Endothelial cell (in vitro differentiated cells): ENCODE measurements at regions not wholly inside any gene's neighbourhood (a gene's known extent, or its start where the extent isn't known, plus 50 kb on each side); places are given as distances from the start of the nearest gene placed in this dataset.

ENCODE experiments used
- DNase-seq: peaks from one replicate; pipeline ENCODE4 v3.0.0; 2021; ENCODE audit warnings: low spot score
- H3K27ac Mint-ChIP-seq: one replicate; pipeline ENCODE4 v1.8.0; 2021; ENCODE audit warnings: mixed read lengths, inconsistent platforms; ENCODE audit not compliant: unreplicated experiment
- H3K27me3 Mint-ChIP-seq: one replicate; pipeline ENCODE4 v1.8.0; 2021; ENCODE audit warnings: mild to moderate bottlenecking, moderate library complexity, mixed read lengths, inconsistent platforms; ENCODE audit not compliant: unreplicated experiment
- H3K36me3 Mint-ChIP-seq: one replicate; pipeline ENCODE4 v1.8.0; 2021; ENCODE audit warnings: mild to moderate bottlenecking, low read depth, mixed read lengths, inconsistent platforms; ENCODE audit not compliant: unreplicated experiment
- H3K4me1 Mint-ChIP-seq: one replicate; pipeline ENCODE4 v1.8.0; 2021; ENCODE audit warnings: mild to moderate bottlenecking, mixed read lengths, inconsistent platforms; ENCODE audit not compliant: unreplicated experiment
- H3K4me3 Mint-ChIP-seq: one replicate; pipeline ENCODE4 v1.8.0; 2021; ENCODE audit warnings: mild to moderate bottlenecking, mixed read lengths, inconsistent platforms; ENCODE audit not compliant: unreplicated experiment
- H3K9me3 Mint-ChIP-seq: one replicate; pipeline ENCODE4 v1.8.0; 2021; ENCODE audit warnings: mixed read lengths, inconsistent platforms; ENCODE audit not compliant: unreplicated experiment
- CTCF ChIP-seq: fragments of 200-600 bp; sonication (generic); IDR thresholded peaks from one replicate; pipeline ENCODE4 v1.5.0; 2021; ENCODE audit warnings: antibody characterized with exemption; ENCODE audit not compliant: unreplicated experiment

DNA sequence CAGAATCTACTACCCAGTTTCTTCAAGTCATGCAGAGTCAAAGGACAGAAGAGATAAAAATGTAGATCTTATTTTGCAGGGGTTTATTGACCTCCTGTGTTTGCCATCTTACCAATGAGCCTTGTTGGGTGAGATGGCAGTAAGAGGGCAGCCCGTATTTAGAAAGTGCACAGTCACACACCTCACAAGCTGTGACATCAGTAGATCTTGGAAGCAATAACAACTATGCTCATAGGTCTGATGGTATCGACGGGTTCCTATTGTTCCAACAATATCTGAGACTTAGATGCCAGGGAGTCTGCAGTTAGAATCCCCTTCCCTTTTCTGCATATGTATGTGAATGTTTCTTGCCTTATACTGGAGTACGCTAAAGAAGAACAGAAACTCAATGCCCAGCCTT is 189.0 kb upstream of the DYRK2 start:
- H3K36me3 Mint-ChIP-seq: no peaks in the 10 kb centered on the region
- H3K4me3 Mint-ChIP-seq: no peak overlapping the region
- no peaks in the 10 kb centered on the region for H3K4me1 Mint-ChIP-seq
- no peaks in the 10 kb centered on the region for H3K27me3 Mint-ChIP-seq
- H3K9me3 Mint-ChIP-seq: no peaks in the 10 kb centered on the region
- H3K27ac Mint-ChIP-seq: no peak overlapping the region
- TF ChIP-seq CTCF: no peak
- no peak for DNase-seq

DNA sequence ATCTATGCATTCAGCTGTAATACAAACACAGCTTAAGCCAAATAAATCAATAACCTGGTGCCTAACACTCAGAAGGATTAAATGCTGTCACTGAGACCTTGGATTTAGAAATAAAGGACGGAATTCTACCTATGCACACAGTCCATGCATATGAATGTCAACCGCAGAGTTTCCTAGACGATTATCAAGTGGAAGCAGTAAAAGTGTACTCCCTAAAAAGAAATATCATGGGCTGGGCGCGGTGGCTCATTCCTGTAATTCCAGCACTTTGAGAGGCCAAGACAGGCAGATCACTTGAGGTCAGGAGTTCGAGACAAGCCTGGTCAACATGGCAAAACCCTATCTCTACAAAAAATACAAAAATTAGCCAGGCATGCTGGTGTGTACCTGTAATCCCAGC is 188.2 kb upstream of the DYRK2 start:
- no peaks in the 10 kb centered on the region for H3K27me3 Mint-ChIP-seq
- no peaks in the 10 kb centered on the region for H3K36me3 Mint-ChIP-seq

DNA sequence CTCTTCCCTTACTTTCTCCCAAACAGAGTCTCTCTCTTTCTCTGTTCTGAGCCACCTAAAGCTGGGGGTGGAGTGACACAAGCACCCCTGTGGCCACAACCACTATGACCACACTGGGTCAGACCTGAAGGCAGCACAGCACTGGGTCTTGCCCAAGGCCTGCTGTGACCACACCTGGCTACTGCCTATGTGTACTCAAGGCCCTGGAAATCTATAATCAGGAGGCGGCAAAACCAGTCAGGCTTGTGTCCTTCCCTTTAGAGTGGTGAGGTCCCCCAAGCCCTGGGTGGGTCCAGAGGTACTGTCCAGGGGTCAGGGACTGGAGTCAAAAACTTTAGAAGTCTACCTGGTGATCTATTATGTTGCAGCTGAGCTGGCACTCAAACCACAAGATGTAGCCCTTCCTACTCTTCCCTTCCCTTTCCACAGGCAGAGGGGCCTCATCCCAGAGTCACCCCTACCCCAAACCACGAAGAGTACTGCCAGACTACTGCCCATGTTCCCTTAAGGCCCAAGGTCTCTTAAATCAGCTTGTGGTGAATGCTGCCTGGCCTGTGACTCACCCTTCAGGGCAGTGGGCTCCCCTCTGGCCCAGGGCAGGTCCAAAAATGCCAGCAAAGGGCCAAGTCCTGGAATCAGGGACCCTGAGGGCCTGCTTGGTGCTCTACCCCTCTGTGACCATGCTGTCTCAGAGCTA is 179.8 kb upstream of the DYRK2 start:
- no peak overlapping the region for H3K4me3 Mint-ChIP-seq
- no peak for TF ChIP-seq CTCF
- H3K4me1 Mint-ChIP-seq: peaks cover 3% of the 10 kb centered on the region
- H3K9me3 Mint-ChIP-seq: no peaks in the 10 kb centered on the region
- no peak overlapping the region for H3K27ac Mint-ChIP-seq
- no peak for DNase-seq
- no peaks in the 10 kb centered on the region for H3K27me3 Mint-ChIP-seq
- no peaks in the 10 kb centered on the region for H3K36me3 Mint-ChIP-seq

More for the DNA sequence above, 188.2 kb upstream of the DYRK2 start:
- no peak for TF ChIP-seq CTCF
- DNase-seq: no peak
- no peak overlapping the region for H3K27ac Mint-ChIP-seq
- H3K4me1 Mint-ChIP-seq: no peaks in the 10 kb centered on the region
- no peak overlapping the region for H3K4me3 Mint-ChIP-seq
- no peaks in the 10 kb centered on the region for H3K9me3 Mint-ChIP-seq

GRCh38 chr12:67469666-67470065 is 178.9 kb upstream of the DYRK2 start:
- Mint-ChIP-seq H3K27me3 (no peaks in the 10 kb centered on the region), H3K9me3 (no peaks in the 10 kb centered on the region), H3K36me3 (no peaks in the 10 kb centered on the region), H3K27ac (no peak overlapping the region), H3K4me3 (no peak overlapping the region), H3K4me1 (peaks cover 3% of the 10 kb centered on the region)
- no peak for DNase-seq
- no peak for TF ChIP-seq CTCF

- DNase-seq: no peak
- no peaks in the 10 kb centered on the region for H3K27me3 Mint-ChIP-seq
- no peak for TF ChIP-seq CTCF
- H3K36me3 Mint-ChIP-seq: no peaks in the 10 kb centered on the region
- no peak overlapping the region for H3K4me3 Mint-ChIP-seq
- no peak overlapping the region for H3K27ac Mint-ChIP-seq
- H3K9me3 Mint-ChIP-seq: no peaks in the 10 kb centered on the region
- H3K4me1 Mint-ChIP-seq: peaks cover 3% of the 10 kb centered on the region
Measured at GRCh38 chr12:67471810-67472209, 176.7 kb upstream of the DYRK2 start.
